ENCODE measurements at regions not wholly inside any gene's neighbourhood (a gene's known extent, or its start where the extent isn't known, plus 50 kb on each side); places are given as distances from the start of the nearest gene placed in this dataset.

DNA sequence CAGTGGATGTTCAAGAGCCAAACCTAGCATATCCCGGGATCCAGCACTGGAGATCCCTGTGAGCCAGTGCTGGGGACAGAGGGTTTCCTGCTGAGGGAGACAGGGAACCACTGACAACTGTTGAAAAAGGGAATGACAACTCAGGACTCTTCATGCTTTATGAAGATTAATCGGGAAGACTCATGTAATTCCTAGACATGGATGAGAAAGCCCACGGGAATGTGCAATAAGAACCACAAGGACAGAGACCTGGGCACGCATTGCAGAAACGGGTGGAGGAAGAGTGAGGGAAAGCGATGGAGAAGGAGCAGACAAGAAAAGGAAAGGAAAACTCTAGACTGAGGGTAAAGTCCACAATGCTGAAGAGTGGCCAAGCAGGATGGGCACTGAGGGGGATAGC, 296.0 kb downstream of the PCNX1 start:
- TF ChIP-seq CTCF (conservative IDR thresholded peaks at IDR 0.05; ENCODE audit: low read depth, low read length) (no peak), EZH2 (IDR thresholded peaks at IDR 0.05; ENCODE audit: low read length, unreplicated experiment) (no peak)
